ENCODE measurements at regions not wholly inside any gene's neighbourhood (a gene's known extent, or its start where the extent isn't known, plus 50 kb on each side); places are given as distances from the start of the nearest gene placed in this dataset.
"Not testable (repeated sequence)": the region's sequence is repeated elsewhere in the genome, so short reads cannot be mapped to it uniquely, and the experiment has no call there.

GRCh38 chr7:22066522-22066921 lies 120.8 kb upstream of the CDCA7L start:
- no peak for DNase-seq

- no peak for DNase-seq
Observed at GRCh38 chr7:22064816-22065215, 119.1 kb upstream of the CDCA7L start.

GRCh38 chr7:22061775-22062174 lies 116.1 kb upstream of the CDCA7L start:
- DNase-seq, result no peak

- no peak for DNase-seq
Observed at GRCh38 chr7:22060863-22061262, 115.2 kb upstream of the CDCA7L start.

GRCh38 chr7:22060197-22060596 lies 114.5 kb upstream of the CDCA7L start:
- no peak for DNase-seq

- DNase-seq, result no peak
Observed at GRCh38 chr7:22055226-22055625, 109.5 kb upstream of the CDCA7L start.

GRCh38 chr7:22052674-22053365 lies 107.1 kb upstream of the CDCA7L start:
- no peak for DNase-seq

- DNase-seq, result no peak
Observed at GRCh38 chr7:22051886-22052673, 106.4 kb upstream of the CDCA7L start.

GRCh38 chr7:22049766-22050500 lies 104.2 kb upstream of the CDCA7L start:
- no peak for DNase-seq

- no peak for DNase-seq
Observed at GRCh38 chr7:22043367-22043766, 97.7 kb upstream of the CDCA7L start.

GRCh38 chr7:22040923-22041595 lies 95.4 kb upstream of the CDCA7L start:
- DNase-seq, result no peak

- no peak for DNase-seq
Observed at GRCh38 chr7:22039670-22040069, 94.0 kb upstream of the CDCA7L start.

GRCh38 chr7:22032356-22032755 lies 86.7 kb upstream of the CDCA7L start:
- DNase-seq, result not testable (repeated sequence)

GRCh38 chr7:22028656-22029055 lies 83.0 kb upstream of the CDCA7L start:
- not testable (repeated sequence) for DNase-seq

- DNase-seq, result no peak
Observed at GRCh38 chr7:22027475-22027874, 81.8 kb upstream of the CDCA7L start.

- no peak for DNase-seq
Observed at GRCh38 chr7:22025983-22026382, 80.3 kb upstream of the CDCA7L start.

GRCh38 chr7:22025075-22025474 lies 79.4 kb upstream of the CDCA7L start:
- DNase-seq, result no peak

- DNase-seq, result no peak
Observed at GRCh38 chr7:22019931-22020330, 74.2 kb upstream of the CDCA7L start.

- DNase-seq, result no peak
Observed at GRCh38 chr7:22016507-22016906, 70.8 kb upstream of the CDCA7L start.

- no peak for DNase-seq
Observed at GRCh38 chr7:22013711-22014110, 68.0 kb upstream of the CDCA7L start.

GRCh38 chr7:22008683-22009082 lies 63.0 kb upstream of the CDCA7L start:
- DNase-seq, result no peak

- DNase-seq, result no peak
Observed at GRCh38 chr7:22008087-22008486, 62.4 kb upstream of the CDCA7L start.

GRCh38 chr7:22005151-22005550 lies 59.5 kb upstream of the CDCA7L start:
- DNase-seq, result no peak
